Smooth muscle cell (in vitro differentiated cells): ENCODE measurements at regions not wholly inside any gene's neighbourhood (a gene's known extent, or its start where the extent isn't known, plus 50 kb on each side); places are given as distances from the start of the nearest gene placed in this dataset.
"Not testable (repeated sequence)": the region's sequence is repeated elsewhere in the genome, so short reads cannot be mapped to it uniquely, and the experiment has no call there.

ENCODE experiments used
- DNase-seq: peaks from one replicate; lab custom pipeline; 2025; ENCODE audit not compliant: unreplicated experiment; lab: John Stamatoyannopoulos, UW
- H2AFZ ChIP-seq: fragments of 200-600 bp; sonication (generic); 2 replicates; pipeline ENCODE4 v1.6.0; 2016; ENCODE audit warnings: antibody characterized with exemption, low read depth, mild to moderate bottlenecking
- H3F3A ChIP-seq: fragments of 200-600 bp; sonication (generic); 2 replicates; pipeline ENCODE4 v1.6.0; 2017; ENCODE audit warnings: antibody characterized with exemption, low read depth
- H3K27ac ChIP-seq: fragments of 200-600 bp; sonication (generic); 2 replicates; pipeline ENCODE4 v1.5.1; 2016; ENCODE audit warnings: low read depth, mild to moderate bottlenecking
- H3K27me3 ChIP-seq: fragments of 200-600 bp; sonication (generic); 2 replicates; pipeline ENCODE4 v1.6.1; 2016; ENCODE audit warnings: low read depth, mild to moderate bottlenecking
- H3K36me3 ChIP-seq: fragments of 200-600 bp; sonication (generic); 2 replicates; pipeline ENCODE4 v1.5.1; 2016; ENCODE audit warnings: low read depth
- H3K4me1 ChIP-seq: fragments of 200-600 bp; sonication (generic); 2 replicates; pipeline ENCODE4 v1.5.1; 2016; ENCODE audit warnings: low read depth
- H3K4me2 ChIP-seq: fragments of 200-600 bp; sonication (generic); 2 replicates; pipeline ENCODE4 v1.6.0; 2016; ENCODE audit warnings: mild to moderate bottlenecking
- H3K4me3 ChIP-seq: fragments of 200-600 bp; sonication (generic); 2 replicates; pipeline ENCODE4 v1.5.1; 2016; ENCODE audit warnings: mild to moderate bottlenecking
- H3K79me2 ChIP-seq: fragments of 200-600 bp; sonication (generic); 2 replicates; pipeline ENCODE4 v1.6.0; 2016; ENCODE audit warnings: low read depth, mild to moderate bottlenecking
- H3K9ac ChIP-seq: fragments of 200-600 bp; sonication (generic); 2 replicates; pipeline ENCODE4 v1.6.0; 2016; ENCODE audit warnings: low read depth
- H3K9me3 ChIP-seq: fragments of 200-600 bp; sonication (generic); replicated peaks from 2 replicates; pipeline ENCODE4 v1.5.1; 2016; ENCODE audit warnings: low read depth
- H4K20me1 ChIP-seq: fragments of 200-600 bp; sonication (generic); 2 replicates; pipeline ENCODE4 v1.6.0; 2016; ENCODE audit warnings: low read depth
- CTCF ChIP-seq: fragments of 200-600 bp; sonication (generic); IDR thresholded peaks from 2 replicates; pipeline ENCODE4 v1.5.1; 2017; ENCODE audit warnings: borderline replicate concordance, mild to moderate bottlenecking, antibody characterized with exemption; ENCODE audit not compliant: insufficient read depth, poor library complexity, severe bottlenecking
- WGBS: methylation state at CpG from one replicate; pipeline ENCODE4 v1.1.7; 2016; ENCODE audit warnings: low lambda C conversion rate; 5-methylcytosine and 5-hydroxymethylcytosine counted together

GRCh38 chr12:124136796-124137195, 158.1 kb upstream of the RFLNA start:
- Histone ChIP-seq H3K9ac (no peak overlapping the region), H3K27me3 (peaks cover 3% of the 10 kb centered on the region), H2AFZ (no peak overlapping the region), H3K27ac (no peak overlapping the region), H3K36me3 (no peaks in the 10 kb centered on the region), H3K79me2 (no peaks in the 10 kb centered on the region), H3K4me2 (no peak overlapping the region), H3K4me1 (no peaks in the 10 kb centered on the region), H3F3A (no peaks in the 10 kb centered on the region), H3K4me3 (no peak overlapping the region), H4K20me1 (no peaks in the 10 kb centered on the region), H3K9me3 (no peaks in the 10 kb centered on the region)
- no peak for TF ChIP-seq CTCF
- DNase-seq = no peak

GRCh38 chr12:124140944-124141486, 153.9 kb upstream of the RFLNA start:
- Histone ChIP-seq H3K79me2 (no peaks in the 10 kb centered on the region), H4K20me1 (no peaks in the 10 kb centered on the region), H3K36me3 (no peaks in the 10 kb centered on the region), H3K27ac (no peak overlapping the region), H3K4me3 (no peak overlapping the region), H3K4me1 (no peaks in the 10 kb centered on the region), H3K9me3 (no peaks in the 10 kb centered on the region), H3K27me3 (peaks cover 3% of the 10 kb centered on the region), H3K9ac (no peak overlapping the region), H3K4me2 (no peak overlapping the region), H2AFZ (no peak overlapping the region), H3F3A (no peaks in the 10 kb centered on the region)
- WGBS = 31% methylated on average over 7 of the region's 7 CpGs
- TF ChIP-seq CTCF = no peak
- no peak for DNase-seq

GRCh38 chr12:124141611-124142010, 153.3 kb upstream of the RFLNA start:
- H3K79me2 ChIP-seq, H3K9ac ChIP-seq, H3K4me1 ChIP-seq, H3K27me3 ChIP-seq, H3K4me2 ChIP-seq, H3K9me3 ChIP-seq, H4K20me1 ChIP-seq, H3F3A ChIP-seq, DNase-seq, H3K36me3 ChIP-seq, H3K4me3 ChIP-seq, H3K27ac ChIP-seq, H2AFZ ChIP-seq: not testable (repeated sequence)
- 59% methylated on average over 3 of the region's 3 CpGs for WGBS

GRCh38 chr12:124142395-124143035, 152.4 kb upstream of the RFLNA start:
- Histone ChIP-seq H3K9ac (no peak overlapping the region), H3K4me1 (no peaks in the 10 kb centered on the region), H3K9me3 (no peaks in the 10 kb centered on the region), H3K4me3 (no peak overlapping the region), H4K20me1 (no peaks in the 10 kb centered on the region), H3K4me2 (no peak overlapping the region), H2AFZ (no peak overlapping the region), H3K79me2 (no peaks in the 10 kb centered on the region), H3F3A (no peaks in the 10 kb centered on the region), H3K27me3 (peaks cover 3% of the 10 kb centered on the region), H3K36me3 (no peaks in the 10 kb centered on the region), H3K27ac (no peak overlapping the region)
- 94% methylated on average over 8 of the region's 8 CpGs for WGBS
- no peak for TF ChIP-seq CTCF
- DNase-seq = no peak
